Pancreas (tissue), 10 donors: ENCODE measurements at regions not wholly inside any gene's neighbourhood (a gene's known extent, or its start where the extent isn't known, plus 50 kb on each side); places are given as distances from the start of the nearest gene placed in this dataset.
A peak's percentile ranks its signal among the peaks of the same experiment; 100 is the strongest.
"Not testable (repeated sequence)": the region's sequence is repeated elsewhere in the genome, so short reads cannot be mapped to it uniquely, and the experiment has no call there.

Experiments used
- ATAC-seq, 4 donors: fragments of 200-7000 bp; cut with Tn5 transposase; one replicate each; pipeline versions ENCODE4 v1.8.0 to v1.9.1; 2020; ENCODE audit warnings: mild to moderate bottlenecking in 4 of 4, moderate library complexity in 4 of 4
- DNase-seq, 6 donors: peaks; one replicate each; pipeline ENCODE4 v3.0.0-alpha.2; 2020
- FAIRE-seq: peaks from 2 replicates; lab custom pipeline; 2012; peaks lifted over from hg19 to GRCh38; lab: Jason Lieb, UNC
- H3K27ac ChIP-seq, 4 donors: fragments of 200-600 bp; sonication (generic); 1 replicate in 3 of 4; 2 replicates in 1 of 4; pipeline versions ENCODE4 v1.5.0 to v1.8.0; 2020
- H3K27me3 ChIP-seq, 4 donors: fragments of 200-600 bp; one replicate each; pipeline ENCODE4 v1.8.0; 2021
- H3K36me3 ChIP-seq, 3 donors: fragments of 200-600 bp; sonication (generic) in 1 of 3; one replicate each; pipeline versions ENCODE4 v1.5.0 to v1.8.0; 2020 to 2021
- H3K4me1 ChIP-seq, 3 donors: fragments of 200-600 bp; one replicate each; pipeline ENCODE4 v1.8.0; 2021
- H3K4me3 ChIP-seq, 4 donors: fragments of 200-600 bp; sonication (generic) in 2 of 4; one replicate each; pipeline versions ENCODE4 v1.5.0 to v1.8.0; 2020 to 2021
- H3K9me3 ChIP-seq, 4 donors: fragments of 200-600 bp; one replicate each; pipeline ENCODE4 v1.8.0; 2021
- CTCF ChIP-seq, 4 donors: fragments of 200-600 bp; sonication (generic) in 3 of 4; IDR thresholded peaks; one replicate each; pipeline versions ENCODE4 v1.5.0 to v1.8.0; 2021; ENCODE audit warnings: antibody characterized with exemption in 4 of 4
- WGBS, 2 donors: extraction: QIAGEN DNeasy Blood & Tissue Kit; methylation state at CpG; one replicate each; pipeline ENCODE4 v1.1.7; 2013; 5-methylcytosine and 5-hydroxymethylcytosine counted together
- intact Hi-C, 3 donors: fragments of 100-400 bp; cut with DNase I; formaldehyde crosslinking; loops; one replicate each; pipeline versions ENCODE4 v1.11.1 to v1.14.2; 2022
- donor health status: healthy with polysubstance abuse.
- donor health status: DM: no; HTN: no; CAD: no; lungs with moderate emphysema.
- donor health status: DM: no; HTN: no; CAD: no.
- donor health status: control.
- donor health status: control.
- donor health status: Bipolar disorder and iron deficiency.
- donor health status: DM: yes; HTN: yes; CAD: no.
- donor health status: DM: no; HTN: no; CAD: no.
- donor health status: DM: no; HTN: no; CAD: no.
- donor health status: DM: yes; HTN: yes; CAD: no.

GRCh38 chr2:56053679-56054078, 130.1 kb upstream of the EFEMP1 start:
- intact Hi-C loops, result no loop called here
- no peak for FAIRE-seq

GRCh38 chr2:56055405-56055804, 128.4 kb upstream of the CCDC85A start:
- no peak for TF ChIP-seq CTCF (IDR thresholded peaks at IDR 0.05)
- Histone ChIP-seq H3K36me3 (no peaks in the 10 kb centered on the region), H3K4me1 (no peaks in the 10 kb centered on the region), H3K9me3 (no peaks in the 10 kb centered on the region), H3K27me3 (no peaks in the 10 kb centered on the region), H3K27ac (no peak overlapping the region), H3K4me3 (no peak overlapping the region)
- intact Hi-C loops, result no loop called here
- ATAC-seq, result no peak
- FAIRE-seq, result no peak
- no peak for DNase-seq

More at GRCh38 chr2:56053679-56054078, 130.1 kb upstream of the EFEMP1 start:
- Histone ChIP-seq H3K9me3 (no peaks in the 10 kb centered on the region), H3K27ac (no peak overlapping the region), H3K36me3 (no peaks in the 10 kb centered on the region), H3K4me3 (no peak overlapping the region), H3K27me3 (no peaks in the 10 kb centered on the region), H3K4me1 (no peaks in the 10 kb centered on the region)
- ATAC-seq, result no peak
- 50 to 60% methylated on average over 3 of the region's 3 CpGs for WGBS, 2 donors
- no peak for DNase-seq
- TF ChIP-seq CTCF (IDR thresholded peaks at IDR 0.05), result no peak

- intact Hi-C loops, result not testable (repeated sequence)
These were observed 122.5 kb upstream of the CCDC85A start for GRCh38 chr2:56061327-56061726.

GRCh38 chr2:56068746-56069145, 115.0 kb upstream of the CCDC85A start:
- Histone ChIP-seq H3K27ac (no peak overlapping the region), H3K27me3 (no peaks in the 10 kb centered on the region), H3K9me3 (no peaks in the 10 kb centered on the region), H3K4me3 (no peak overlapping the region), H3K36me3 (no peaks in the 10 kb centered on the region), H3K4me1 (no peaks in the 10 kb centered on the region)
- DNase-seq (no peak), ATAC-seq (no peak), FAIRE-seq (no peak)
- intact Hi-C loops, result no loop called here
- TF ChIP-seq CTCF (IDR thresholded peaks at IDR 0.05), result no peak

More at GRCh38 chr2:56061327-56061726, 122.5 kb upstream of the CCDC85A start:
- H3K36me3 ChIP-seq, ATAC-seq, H3K27ac ChIP-seq, H3K27me3 ChIP-seq, DNase-seq, FAIRE-seq, H3K4me1 ChIP-seq, H3K9me3 ChIP-seq, H3K4me3 ChIP-seq: not testable (repeated sequence)
- 92% methylated on average over 4 of the region's 4 CpGs for WGBS, 2 donors

GRCh38 chr2:56077359-56077915, 106.4 kb upstream of the CCDC85A start:
- WGBS, 2 donors, result 66 to 70% methylated on average over 6 of the region's 6 CpGs
- no peak overlapping the region for H3K4me3 ChIP-seq
- TF ChIP-seq CTCF (IDR thresholded peaks at IDR 0.05), result peak in 2 of 4 donors; percentile 26
- H3K27me3 ChIP-seq, result no peaks in the 10 kb centered on the region
- DNase-seq (peak in 3 of 6 donors; percentile 5 to 45 (median 21)), ATAC-seq (peak in 3 of 4 donors; percentile 38 to 56 (median 46)), FAIRE-seq (no peak)
- H3K27ac ChIP-seq, result no peak overlapping the region
- intact Hi-C loops, result no loop called here
- H3K36me3 ChIP-seq, result no peaks in the 10 kb centered on the region
- no peaks in the 10 kb centered on the region for H3K9me3 ChIP-seq
- no peaks in the 10 kb centered on the region for H3K4me1 ChIP-seq
